ENCODE measurements at regions not wholly inside any gene's neighbourhood (a gene's known extent, or its start where the extent isn't known, plus 50 kb on each side); places are given as distances from the start of the nearest gene placed in this dataset.
"Not testable (repeated sequence)": the region's sequence is repeated elsewhere in the genome, so short reads cannot be mapped to it uniquely, and the experiment has no call there.

GRCh38 chr4:30555775-30556174 lies 164.4 kb upstream of the PCDH7 start:
- H3K36me3 ChIP-seq (ENCODE audit: insufficient read depth, low read length), result no peaks in the 10 kb centered on the region
- H3K4me3 ChIP-seq (ENCODE audit: low read length), result no peak overlapping the region
- no peaks in the 10 kb centered on the region for H3K9me3 ChIP-seq (ENCODE audit: low read length)
- no peak overlapping the region for H2AFZ ChIP-seq (ENCODE audit: low read depth, low read length)
- H3K27me3 ChIP-seq (ENCODE audit: insufficient read depth, low read length), result no peaks in the 10 kb centered on the region
- H3K4me1 ChIP-seq (ENCODE audit: insufficient read depth, low read length), result no peaks in the 10 kb centered on the region

- no peaks in the 10 kb centered on the region for H3K9me3 ChIP-seq (ENCODE audit: low read length)
Observed at GRCh38 chr4:30559481-30559880, 160.7 kb upstream of the PCDH7 start.

GRCh38 chr4:30586850-30587249 lies 133.3 kb upstream of the PCDH7 start:
- Histone ChIP-seq H3K9me3 (ENCODE audit: low read length) (no peaks in the 10 kb centered on the region), H3K4me1 (ENCODE audit: insufficient read depth, low read length) (no peaks in the 10 kb centered on the region), H2AFZ (ENCODE audit: low read depth, low read length) (no peak overlapping the region), H3K4me3 (ENCODE audit: low read length) (no peak overlapping the region), H3K27me3 (ENCODE audit: insufficient read depth, low read length) (no peaks in the 10 kb centered on the region), H3K36me3 (ENCODE audit: insufficient read depth, low read length) (no peaks in the 10 kb centered on the region)

More at GRCh38 chr4:30559481-30559880, 160.7 kb upstream of the PCDH7 start:
- H3K4me1 ChIP-seq (ENCODE audit: insufficient read depth, low read length), result no peaks in the 10 kb centered on the region
- H3K27me3 ChIP-seq (ENCODE audit: insufficient read depth, low read length), result no peaks in the 10 kb centered on the region
- H3K4me3 ChIP-seq (ENCODE audit: low read length), result no peak overlapping the region
- H3K36me3 ChIP-seq (ENCODE audit: insufficient read depth, low read length), result no peaks in the 10 kb centered on the region
- no peak overlapping the region for H2AFZ ChIP-seq (ENCODE audit: low read depth, low read length)

- not testable (repeated sequence) for H3K27me3 ChIP-seq (ENCODE audit: insufficient read depth, low read length); H2AFZ ChIP-seq (ENCODE audit: low read depth, low read length); H3K4me1 ChIP-seq (ENCODE audit: insufficient read depth, low read length); H3K36me3 ChIP-seq (ENCODE audit: insufficient read depth, low read length); H3K4me3 ChIP-seq (ENCODE audit: low read length); H3K9me3 ChIP-seq (ENCODE audit: low read length)
Observed at GRCh38 chr4:30589669-30590068, 130.5 kb upstream of the PCDH7 start.

GRCh38 chr4:30600246-30601017 lies 119.7 kb upstream of the PCDH7 start:
- H3K9me3 ChIP-seq (ENCODE audit: low read length), result no peaks in the 10 kb centered on the region
- no peak overlapping the region for H3K4me3 ChIP-seq (ENCODE audit: low read length)
- H3K36me3 ChIP-seq (ENCODE audit: insufficient read depth, low read length), result no peaks in the 10 kb centered on the region
- peaks cover 3% of the 10 kb centered on the region for H3K4me1 ChIP-seq (ENCODE audit: insufficient read depth, low read length)
- no peak overlapping the region for H2AFZ ChIP-seq (ENCODE audit: low read depth, low read length)
- H3K27me3 ChIP-seq (ENCODE audit: insufficient read depth, low read length), result no peaks in the 10 kb centered on the region

- H3K27me3 ChIP-seq (ENCODE audit: insufficient read depth, low read length), result no peaks in the 10 kb centered on the region
- peaks cover 3% of the 10 kb centered on the region for H3K4me1 ChIP-seq (ENCODE audit: insufficient read depth, low read length)
- H2AFZ ChIP-seq (ENCODE audit: low read depth, low read length), result no peak overlapping the region
- no peaks in the 10 kb centered on the region for H3K36me3 ChIP-seq (ENCODE audit: insufficient read depth, low read length)
- no peaks in the 10 kb centered on the region for H3K9me3 ChIP-seq (ENCODE audit: low read length)
- no peak overlapping the region for H3K4me3 ChIP-seq (ENCODE audit: low read length)
Observed at GRCh38 chr4:30601070-30601865, 118.9 kb upstream of the PCDH7 start.

GRCh38 chr4:30605616-30606190 lies 114.5 kb upstream of the PCDH7 start:
- H3K27me3 ChIP-seq (ENCODE audit: insufficient read depth, low read length), result no peaks in the 10 kb centered on the region
- no peaks in the 10 kb centered on the region for H3K36me3 ChIP-seq (ENCODE audit: insufficient read depth, low read length)
- H3K4me3 ChIP-seq (ENCODE audit: low read length), result no peak overlapping the region
- no peaks in the 10 kb centered on the region for H3K4me1 ChIP-seq (ENCODE audit: insufficient read depth, low read length)
- no peak overlapping the region for H2AFZ ChIP-seq (ENCODE audit: low read depth, low read length)
- no peaks in the 10 kb centered on the region for H3K9me3 ChIP-seq (ENCODE audit: low read length)

GRCh38 chr4:30610361-30610760 lies 109.8 kb upstream of the PCDH7 start:
- Histone ChIP-seq H3K4me3 (ENCODE audit: low read length) (no peak overlapping the region), H3K36me3 (ENCODE audit: insufficient read depth, low read length) (no peaks in the 10 kb centered on the region), H3K9me3 (ENCODE audit: low read length) (no peaks in the 10 kb centered on the region), H2AFZ (ENCODE audit: low read depth, low read length) (no peak overlapping the region), H3K27me3 (ENCODE audit: insufficient read depth, low read length) (no peaks in the 10 kb centered on the region), H3K4me1 (ENCODE audit: insufficient read depth, low read length) (no peaks in the 10 kb centered on the region)

- no peaks in the 10 kb centered on the region for H3K36me3 ChIP-seq (ENCODE audit: insufficient read depth, low read length)
- H3K4me1 ChIP-seq (ENCODE audit: insufficient read depth, low read length), result no peaks in the 10 kb centered on the region
- H3K9me3 ChIP-seq (ENCODE audit: low read length), result no peaks in the 10 kb centered on the region
- no peaks in the 10 kb centered on the region for H3K27me3 ChIP-seq (ENCODE audit: insufficient read depth, low read length)
- no peak overlapping the region for H2AFZ ChIP-seq (ENCODE audit: low read depth, low read length)
- no peak overlapping the region for H3K4me3 ChIP-seq (ENCODE audit: low read length)
Observed at GRCh38 chr4:30614771-30615170, 105.4 kb upstream of the PCDH7 start.

GRCh38 chr4:30616942-30617646 lies 103.1 kb upstream of the PCDH7 start:
- H2AFZ ChIP-seq (ENCODE audit: low read depth, low read length), result no peak overlapping the region
- H3K9me3 ChIP-seq (ENCODE audit: low read length), result no peaks in the 10 kb centered on the region
- no peaks in the 10 kb centered on the region for H3K4me1 ChIP-seq (ENCODE audit: insufficient read depth, low read length)
- H3K27me3 ChIP-seq (ENCODE audit: insufficient read depth, low read length), result no peaks in the 10 kb centered on the region
- H3K4me3 ChIP-seq (ENCODE audit: low read length), result no peak overlapping the region
- H3K36me3 ChIP-seq (ENCODE audit: insufficient read depth, low read length), result no peaks in the 10 kb centered on the region

GRCh38 chr4:30617836-30618235 lies 102.3 kb upstream of the PCDH7 start:
- Histone ChIP-seq H3K36me3 (ENCODE audit: insufficient read depth, low read length) (no peaks in the 10 kb centered on the region), H2AFZ (ENCODE audit: low read depth, low read length) (no peak overlapping the region), H3K4me1 (ENCODE audit: insufficient read depth, low read length) (no peaks in the 10 kb centered on the region), H3K4me3 (ENCODE audit: low read length) (no peak overlapping the region), H3K27me3 (ENCODE audit: insufficient read depth, low read length) (no peaks in the 10 kb centered on the region), H3K9me3 (ENCODE audit: low read length) (no peaks in the 10 kb centered on the region)

- no peaks in the 10 kb centered on the region for H3K9me3 ChIP-seq (ENCODE audit: low read length)
- H3K27me3 ChIP-seq (ENCODE audit: insufficient read depth, low read length), result no peaks in the 10 kb centered on the region
- no peak overlapping the region for H3K4me3 ChIP-seq (ENCODE audit: low read length)
- H3K36me3 ChIP-seq (ENCODE audit: insufficient read depth, low read length), result no peaks in the 10 kb centered on the region
- no peak overlapping the region for H2AFZ ChIP-seq (ENCODE audit: low read depth, low read length)
- no peaks in the 10 kb centered on the region for H3K4me1 ChIP-seq (ENCODE audit: insufficient read depth, low read length)
Observed at GRCh38 chr4:30619679-30620078, 100.5 kb upstream of the PCDH7 start.

- no peaks in the 10 kb centered on the region for H3K4me1 ChIP-seq (ENCODE audit: insufficient read depth, low read length)
- no peaks in the 10 kb centered on the region for H3K27me3 ChIP-seq (ENCODE audit: insufficient read depth, low read length)
- no peaks in the 10 kb centered on the region for H3K9me3 ChIP-seq (ENCODE audit: low read length)
- H2AFZ ChIP-seq (ENCODE audit: low read depth, low read length), result no peak overlapping the region
- H3K4me3 ChIP-seq (ENCODE audit: low read length), result no peak overlapping the region
- no peaks in the 10 kb centered on the region for H3K36me3 ChIP-seq (ENCODE audit: insufficient read depth, low read length)
Observed at GRCh38 chr4:30620711-30621110, 99.5 kb upstream of the PCDH7 start.

All from neuron (in vitro differentiated cells).